22Rv1 (cell line): ENCODE measurements at regions not wholly inside any gene's neighbourhood (a gene's known extent, or its start where the extent isn't known, plus 50 kb on each side); places are given as distances from the start of the nearest gene placed in this dataset.

Source experiments
- CTCF ChIP-seq: fragments of 450-650 bp; IDR thresholded peaks from 2 replicates; pipeline ENCODE4 v1.5.1; 2017; ENCODE audit warnings: mild to moderate bottlenecking
- ZFX ChIP-seq: fragments of 450-650 bp; IDR thresholded peaks from 2 replicates; pipeline ENCODE4 v1.6.1; 2017; ENCODE audit warnings: antibody characterized with exemption, borderline replicate concordance

DNA sequence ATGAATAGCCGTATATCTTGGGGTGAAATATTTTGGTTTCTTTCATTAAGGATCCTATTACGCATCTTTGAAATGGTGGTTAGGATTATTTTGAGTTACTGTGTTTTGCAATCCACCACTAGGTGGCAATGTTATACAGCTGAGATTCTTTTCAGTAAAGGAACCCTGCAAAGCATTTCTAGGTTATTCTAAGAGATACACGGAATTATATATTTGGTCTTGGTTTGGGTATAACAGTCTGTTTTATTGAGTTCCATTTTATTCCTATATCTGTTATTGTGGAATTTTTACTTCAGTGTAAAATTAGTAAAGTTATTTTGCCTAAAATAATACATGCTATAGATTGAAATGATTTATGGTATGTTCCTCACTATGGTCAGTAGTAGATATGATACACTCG, 62.9 kb upstream of the CPHXL start:
- TF ChIP-seq CTCF = peak; percentile 91
- TF ChIP-seq ZFX = no peak
